GM21367 (cell line): ENCODE measurements at regions not wholly inside any gene's neighbourhood (a gene's known extent, or its start where the extent isn't known, plus 50 kb on each side); places are given as distances from the start of the nearest gene placed in this dataset.
A peak's percentile ranks its signal among the peaks of the same experiment; 100 is the strongest.
"Not testable (repeated sequence)": the region's sequence is repeated elsewhere in the genome, so short reads cannot be mapped to it uniquely, and the experiment has no call there.

Source experiments
- ATAC-seq: cut with Tn5 transposase; IDR thresholded peaks from one replicate; pipeline ENCODE4 v1.9.1; 2021; ENCODE audit not compliant: unreplicated experiment

GRCh38 chr20:41734506-41734945 lies 116.3 kb upstream of the CHD6 start:
- ATAC-seq: no peak

GRCh38 chr20:41733151-41733550 lies 115.0 kb upstream of the CHD6 start:
- no peak for ATAC-seq

DNA sequence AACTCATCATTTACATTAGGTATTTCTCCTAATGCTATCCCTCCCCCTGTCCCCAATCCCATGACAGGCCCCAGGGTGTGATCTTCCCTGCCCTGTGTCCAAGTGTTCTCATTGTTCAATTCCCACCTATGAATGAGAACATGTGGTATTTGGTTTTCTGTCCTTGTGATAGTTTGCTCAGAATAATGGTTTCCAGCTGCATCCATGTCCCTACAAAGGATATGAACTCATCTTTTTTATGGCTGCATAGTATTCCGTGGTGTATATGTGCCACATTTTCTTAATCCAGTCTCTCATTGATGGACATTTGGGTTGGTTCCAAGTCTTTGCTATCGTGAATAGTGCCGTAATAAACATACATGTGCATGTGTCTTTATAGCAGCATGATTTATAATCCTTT lies 113.0 kb upstream of the CHD6 start:
- ATAC-seq: not testable (repeated sequence)

GRCh38 chr20:41727681-41728080 lies 109.5 kb upstream of the CHD6 start:
- not testable (repeated sequence) for ATAC-seq

- no peak for ATAC-seq
Measured at GRCh38 chr20:41726727-41727126, 108.5 kb upstream of the CHD6 start.

DNA sequence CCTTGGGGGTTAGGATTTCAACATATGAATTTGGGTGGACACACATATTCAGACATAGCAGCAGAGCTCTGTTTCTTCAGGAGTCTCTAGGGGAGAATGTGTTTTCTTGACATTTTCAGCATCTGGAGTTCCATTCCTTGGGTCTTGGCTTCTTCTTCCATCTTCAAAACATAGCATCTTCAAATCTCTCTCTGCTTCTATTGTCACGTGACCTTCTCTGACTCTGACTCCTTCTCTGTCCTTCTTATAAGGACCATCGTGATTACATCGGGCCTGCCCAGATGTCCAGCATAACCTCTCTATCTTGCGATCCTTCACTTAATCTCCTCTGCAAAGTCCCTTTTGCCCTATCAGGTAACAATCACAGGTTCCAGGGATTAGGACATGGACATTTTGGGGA lies 101.0 kb upstream of the CHD6 start:
- no peak for ATAC-seq

GRCh38 chr20:41717483-41717882 lies 99.3 kb upstream of the CHD6 start:
- ATAC-seq: no peak

- ATAC-seq: no peak
Measured at GRCh38 chr20:41716911-41717310, 98.7 kb upstream of the CHD6 start.

GRCh38 chr20:41716436-41716835 lies 98.3 kb upstream of the CHD6 start:
- no peak for ATAC-seq

DNA sequence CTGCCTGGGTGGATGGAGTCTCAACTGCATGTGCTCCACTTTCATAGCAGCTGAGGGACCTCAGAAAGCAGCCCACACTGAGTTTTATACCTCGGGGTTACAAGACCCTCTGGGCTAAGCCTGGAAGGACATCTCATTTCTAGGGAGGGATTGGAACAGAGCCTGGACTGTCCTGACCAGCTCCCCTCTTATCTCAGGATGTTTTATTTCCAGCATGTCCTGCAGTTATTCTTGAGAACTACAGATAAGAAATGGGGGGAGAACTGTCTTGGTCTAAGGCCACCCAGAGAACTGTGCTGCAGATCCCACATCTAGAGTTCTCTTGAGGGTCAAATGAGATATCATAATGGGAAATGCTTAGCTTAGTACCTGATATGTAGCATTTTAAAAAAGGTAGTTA lies 97.3 kb upstream of the CHD6 start:
- ATAC-seq: no peak

- no peak for ATAC-seq
Measured at GRCh38 chr20:41714030-41714429, 95.9 kb upstream of the CHD6 start.

DNA sequence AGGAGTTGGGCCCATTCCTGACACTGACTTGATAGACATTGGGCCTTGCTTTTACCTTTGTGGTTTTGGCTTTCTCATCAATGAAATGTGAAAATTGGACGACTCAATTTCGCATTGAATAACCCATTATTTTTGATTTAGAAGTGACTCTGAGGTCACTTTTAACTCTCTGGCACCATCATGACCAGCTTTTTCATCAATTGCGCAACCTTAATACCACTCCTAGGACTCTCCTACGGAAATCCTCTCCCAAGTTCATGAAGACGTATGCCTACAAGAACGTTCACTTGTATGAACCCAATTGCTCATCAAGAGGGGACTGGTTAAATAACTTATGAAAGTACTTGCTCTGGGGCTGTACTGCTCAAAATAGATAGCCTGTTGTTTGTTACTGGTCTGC lies 86.7 kb upstream of the CHD6 start:
- ATAC-seq: no peak

DNA sequence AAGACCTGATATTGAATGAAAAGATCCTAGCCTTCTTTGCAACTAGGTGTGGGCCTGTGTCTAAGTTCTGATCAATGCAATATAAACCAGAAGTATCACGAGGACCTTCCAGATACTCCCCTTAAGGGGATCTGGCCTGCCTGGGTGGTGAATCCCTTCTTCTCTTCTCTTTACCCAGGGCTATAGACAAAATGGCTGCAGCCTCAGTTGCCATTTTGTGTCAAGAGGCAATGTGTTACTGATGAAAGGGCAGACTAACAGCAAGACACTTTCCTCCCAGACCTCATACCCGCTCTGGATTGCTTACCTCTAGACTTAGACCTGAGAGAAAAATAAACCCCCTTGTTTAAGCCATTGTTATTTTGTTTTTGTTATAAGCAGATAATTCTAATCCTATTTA lies 84.5 kb upstream of the CHD6 start:
- no peak for ATAC-seq

GRCh38 chr20:41701588-41702348 lies 83.6 kb upstream of the CHD6 start:
- ATAC-seq: no peak

- not testable (repeated sequence) for ATAC-seq
Measured at GRCh38 chr20:41699673-41700072, 81.5 kb upstream of the CHD6 start.

- ATAC-seq: no peak
Measured at GRCh38 chr20:41697861-41698559, 79.8 kb upstream of the CHD6 start.

- no peak for ATAC-seq
Measured at GRCh38 chr20:41696428-41696827, 78.3 kb upstream of the CHD6 start.

GRCh38 chr20:41694796-41695195 lies 76.6 kb upstream of the CHD6 start:
- no peak for ATAC-seq

- peak; percentile 82 for ATAC-seq
Measured at GRCh38 chr20:41693136-41693979, 75.2 kb upstream of the CHD6 start.

- ATAC-seq: peak; percentile 48
Measured at GRCh38 chr20:41692479-41693135, 74.4 kb upstream of the CHD6 start.

- no peak for ATAC-seq
Measured at GRCh38 chr20:41691443-41691842, 73.3 kb upstream of the CHD6 start.
